ENCODE measurements at regions not wholly inside any gene's neighbourhood (a gene's known extent, or its start where the extent isn't known, plus 50 kb on each side); places are given as distances from the start of the nearest gene placed in this dataset.

DNA sequence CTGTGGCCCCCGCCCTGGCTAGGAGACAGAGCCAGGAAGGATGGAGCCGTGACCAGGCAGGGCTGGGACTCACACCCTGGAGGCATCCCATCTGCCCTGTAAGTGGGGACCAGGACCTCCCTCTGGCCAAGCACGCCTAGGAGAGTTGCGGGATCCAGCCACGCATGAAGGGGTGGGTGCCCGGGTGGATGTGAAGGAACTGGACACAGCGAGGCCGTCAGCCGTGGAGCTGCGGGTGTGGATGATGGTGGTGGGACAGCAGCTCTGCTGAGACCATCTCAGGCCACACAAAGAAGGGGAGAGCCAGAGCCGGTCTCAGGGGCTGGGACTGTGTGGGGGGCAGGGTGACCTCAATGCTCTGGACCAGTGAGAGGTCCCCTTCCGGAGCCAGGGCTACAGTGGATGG lies 746.4 kb downstream of the BRD1 start:
- DNase-seq (ENCODE audit: low read depth in 2 of 2) = no peak

DNA sequence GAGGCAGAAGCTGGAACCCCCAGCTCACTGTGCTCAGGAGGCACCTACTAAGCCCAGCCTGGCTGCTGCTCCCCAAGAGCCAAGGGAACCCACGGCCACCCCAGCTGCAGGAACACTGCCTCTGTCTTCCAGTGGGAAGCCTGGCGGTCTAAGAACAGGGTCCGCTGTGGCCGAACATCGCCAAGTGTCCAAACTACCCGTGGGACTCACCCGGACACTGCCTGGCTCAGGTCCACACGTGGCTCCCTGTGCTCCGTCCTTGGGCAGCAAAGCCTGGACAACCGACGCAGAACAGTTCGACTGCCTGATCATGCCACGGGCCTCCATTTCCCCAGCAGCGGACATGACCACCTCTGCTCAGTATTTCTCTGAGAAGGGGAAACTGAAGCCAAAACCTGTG lies 747.0 kb downstream of the BRD1 start:
- no peak for DNase-seq (ENCODE audit: low read depth in 2 of 2)

DNA sequence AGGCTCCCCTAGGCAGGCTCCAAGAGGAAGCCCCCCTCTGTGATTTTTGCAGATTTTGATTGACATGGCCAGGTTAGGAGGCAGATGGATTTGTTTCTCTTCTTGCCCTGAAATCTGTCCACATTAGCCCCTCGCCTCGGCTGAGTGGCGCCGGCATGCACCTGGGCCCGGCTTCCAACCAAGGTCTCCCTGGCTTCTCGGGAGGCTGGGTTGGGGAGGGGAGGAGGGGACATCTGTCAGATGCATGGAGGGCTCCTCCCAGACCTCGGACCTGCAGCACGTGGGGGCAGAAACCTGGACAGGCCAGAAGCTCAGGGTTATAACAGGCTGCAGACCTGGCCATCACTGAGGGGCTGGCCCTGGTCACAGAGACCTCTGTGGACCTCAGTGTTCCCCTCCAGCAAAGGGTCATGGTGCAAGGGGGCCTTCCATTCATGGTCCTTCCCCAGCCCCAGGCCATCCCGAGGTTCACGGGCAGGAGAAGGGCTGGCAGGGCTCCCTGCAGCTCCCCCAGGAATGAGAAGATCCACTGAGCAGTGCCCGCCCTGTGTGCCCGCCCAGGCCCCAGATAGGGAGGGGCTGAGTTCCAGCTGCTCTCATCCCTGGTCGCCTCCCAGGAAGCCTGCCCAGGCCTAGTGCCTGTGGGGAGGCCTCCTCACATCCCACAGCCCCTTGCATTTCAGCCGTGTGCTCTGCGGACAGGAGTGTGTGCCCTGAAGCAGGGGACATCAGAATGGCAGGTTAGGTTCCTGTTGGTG lies 747.8 kb downstream of the BRD1 start:
- DNase-seq (ENCODE audit: low read depth in 2 of 2) = no peak

DNA sequence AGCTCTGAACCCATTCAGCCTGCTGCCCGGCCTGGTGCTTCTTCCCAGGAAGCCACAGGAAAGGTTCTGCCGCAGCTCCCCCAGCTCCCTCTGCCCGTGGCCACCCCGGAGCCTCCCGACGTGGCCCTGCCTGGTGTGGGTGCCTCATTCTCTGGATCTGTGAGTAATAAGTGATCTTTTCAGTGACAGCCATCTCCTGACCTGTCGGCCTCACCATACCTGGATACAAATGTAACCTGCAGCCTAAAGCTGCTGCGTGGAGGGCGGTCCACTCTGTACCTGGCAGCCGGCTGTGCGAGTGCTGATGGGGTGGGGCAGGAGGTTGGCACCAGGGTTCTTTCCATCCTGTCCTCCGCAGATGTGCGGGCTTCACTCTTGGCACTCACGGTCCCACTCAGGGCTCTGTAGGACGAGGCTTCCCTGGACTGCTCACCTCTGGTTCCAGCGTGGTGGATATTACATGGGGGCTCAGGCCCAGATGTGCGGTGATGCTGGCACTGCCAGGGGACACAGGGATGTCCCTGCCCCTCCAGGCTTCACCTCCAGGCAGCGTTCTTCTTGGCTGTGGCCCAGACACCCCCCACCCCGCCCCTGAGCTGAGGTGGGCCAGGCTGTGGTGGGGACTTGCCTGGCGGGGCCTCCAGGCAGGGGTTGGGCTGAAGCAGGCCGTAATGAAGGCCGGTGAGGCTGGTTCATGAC lies 748.5 kb downstream of the BRD1 start:
- DNase-seq (ENCODE audit: low read depth in 2 of 2) = no peak

DNA sequence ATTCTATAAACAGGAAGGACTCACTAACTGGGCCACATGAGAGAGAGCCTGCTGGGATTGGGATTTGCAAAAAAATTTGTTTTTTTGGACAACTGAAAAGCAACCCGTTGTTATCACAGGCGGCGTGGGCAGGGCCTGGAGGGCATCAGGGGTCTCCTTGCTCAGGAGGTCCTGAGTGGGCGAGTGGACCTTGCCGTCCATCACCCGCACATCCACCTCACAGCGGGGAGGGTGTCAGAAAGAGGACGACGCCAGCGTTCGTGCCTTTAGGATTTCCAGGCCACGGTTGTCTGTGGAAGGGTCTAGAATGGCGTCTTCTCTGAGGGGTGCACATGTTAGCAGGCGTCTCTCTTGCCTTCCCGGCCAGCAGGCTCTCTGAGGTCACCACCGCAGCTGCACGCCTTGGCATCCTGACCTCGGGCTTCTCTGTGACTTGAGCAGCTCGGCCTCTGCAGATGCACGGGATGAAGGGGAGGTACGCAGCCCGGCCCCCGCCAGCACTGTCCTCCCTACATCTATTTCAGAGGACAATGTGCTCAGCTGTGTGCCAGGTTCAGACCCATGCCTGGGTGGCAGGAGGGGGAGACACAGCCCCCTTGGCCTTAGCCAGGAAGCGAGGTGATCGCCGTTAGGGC lies 749.5 kb downstream of the BRD1 start:
- DNase-seq (ENCODE audit: low read depth in 2 of 2) = no peak

DNA sequence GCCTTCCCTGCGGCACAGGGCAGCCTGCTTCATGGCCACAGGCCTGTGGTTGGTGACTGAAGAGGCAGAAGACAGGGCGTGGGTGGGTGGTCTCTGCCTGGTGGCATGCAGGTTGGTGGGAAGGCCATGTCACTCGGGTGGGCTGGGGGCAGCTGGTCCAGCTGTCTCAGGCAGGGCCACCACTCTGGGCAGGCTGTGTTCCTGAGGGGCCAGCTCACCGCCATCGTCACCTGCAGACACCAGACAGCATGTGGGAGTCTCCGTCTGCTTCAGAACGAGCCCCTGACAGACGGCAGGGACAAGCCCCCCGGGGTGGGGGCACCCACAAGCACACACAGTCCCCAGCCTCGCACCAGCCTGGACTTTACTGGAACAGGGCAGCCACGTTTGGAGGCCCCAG lies 750.1 kb downstream of the BRD1 start:
- DNase-seq (ENCODE audit: low read depth in 2 of 2) = no peak

DNA sequence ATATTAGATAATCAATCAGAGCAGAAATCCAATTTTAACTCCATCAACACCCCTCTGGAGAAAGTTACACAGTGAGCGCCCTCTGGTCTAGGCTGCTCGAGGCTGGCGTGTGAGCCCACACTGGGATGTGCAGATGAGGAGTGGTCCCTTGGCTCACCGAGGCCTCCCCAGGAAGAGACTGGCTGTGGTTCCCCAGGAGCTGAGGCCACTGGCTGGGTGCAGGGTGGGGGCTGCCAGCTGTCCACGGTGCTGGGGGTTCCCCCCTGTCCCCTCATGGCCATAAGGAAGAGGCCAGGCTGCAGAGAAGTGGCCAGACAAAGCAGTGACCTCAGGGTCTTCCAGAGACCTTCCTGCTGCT lies 750.7 kb downstream of the BRD1 start:
- no peak for DNase-seq (ENCODE audit: low read depth in 2 of 2)

DNA sequence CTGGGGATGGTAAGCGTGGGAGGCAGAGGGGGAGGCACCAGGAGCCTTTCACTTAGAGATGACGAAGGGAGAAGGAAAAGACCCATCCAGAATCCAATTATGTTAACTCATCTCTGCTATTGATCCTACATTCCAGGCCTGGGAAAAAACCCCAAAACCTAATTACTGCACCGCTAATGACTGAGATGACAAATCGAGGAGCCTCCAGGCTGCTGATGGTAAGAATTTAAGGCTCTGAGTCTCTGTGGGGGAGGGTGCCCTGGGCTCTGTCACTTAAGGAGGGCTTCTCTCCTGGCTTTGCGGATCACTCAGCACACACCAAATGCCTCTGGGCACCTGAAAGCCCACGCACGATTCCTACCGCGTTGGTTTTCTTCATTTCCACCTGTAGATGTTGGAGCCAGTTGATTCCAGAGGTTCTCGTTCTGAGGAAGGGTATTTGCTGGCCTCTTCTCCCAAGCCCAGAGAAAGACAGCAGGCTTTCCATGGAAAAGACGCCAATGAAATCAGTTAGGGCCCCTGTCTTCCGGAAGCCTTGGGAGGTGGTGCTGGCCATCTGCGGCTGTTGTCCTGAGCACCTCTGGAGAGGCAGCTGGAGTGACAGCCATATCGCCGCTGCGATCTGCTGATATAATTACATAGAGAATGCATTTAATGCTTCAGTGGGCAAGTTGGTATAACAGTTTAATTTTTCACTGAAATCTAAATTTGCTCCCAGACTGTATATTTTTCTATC lies 751.2 kb downstream of the BRD1 start:
- DNase-seq (ENCODE audit: low read depth in 2 of 2) = no peak

DNA sequence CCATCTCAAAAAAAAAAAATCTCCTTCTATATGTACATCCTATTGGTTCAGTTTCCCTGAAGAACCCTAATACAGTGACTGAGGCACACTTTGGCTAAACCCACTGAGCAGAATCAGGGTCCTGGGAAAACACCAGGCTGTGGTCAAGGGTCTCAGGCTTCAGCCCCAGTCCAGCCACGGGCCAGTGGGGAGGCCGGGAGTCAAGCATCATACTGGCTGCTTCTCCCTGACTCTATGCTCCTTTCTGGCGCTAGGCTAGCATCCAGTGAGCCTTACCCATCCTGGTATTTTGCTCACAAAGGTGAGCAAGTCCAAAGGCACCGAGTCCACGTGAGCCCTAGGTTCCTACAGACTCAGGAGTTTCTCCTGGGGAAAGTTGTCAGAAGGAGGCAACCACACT lies 752.5 kb downstream of the BRD1 start:
- no peak for DNase-seq (ENCODE audit: low read depth in 2 of 2)

DNA sequence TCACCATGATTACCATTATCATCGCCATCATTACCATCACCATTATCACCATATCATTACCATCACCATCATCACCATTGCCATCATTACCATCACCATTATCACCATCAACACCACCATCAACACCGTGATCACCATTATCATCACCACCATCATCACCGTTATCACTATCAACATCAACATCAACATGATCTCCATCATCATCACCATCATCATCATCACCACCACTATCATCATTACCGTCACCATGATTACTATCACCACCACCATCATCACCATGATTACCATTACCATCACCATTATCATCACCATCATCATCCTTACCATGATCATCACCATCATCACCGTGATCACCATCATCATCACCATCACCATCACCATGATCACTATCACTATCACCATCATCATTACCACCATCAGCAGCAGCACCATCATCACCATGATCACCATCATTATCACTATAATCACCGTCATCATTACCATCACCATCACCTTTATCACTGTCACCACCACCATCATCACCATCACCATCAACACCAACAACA lies 753.7 kb downstream of the BRD1 start:
- DNase-seq (ENCODE audit: low read depth in 2 of 2) = no peak

DNA sequence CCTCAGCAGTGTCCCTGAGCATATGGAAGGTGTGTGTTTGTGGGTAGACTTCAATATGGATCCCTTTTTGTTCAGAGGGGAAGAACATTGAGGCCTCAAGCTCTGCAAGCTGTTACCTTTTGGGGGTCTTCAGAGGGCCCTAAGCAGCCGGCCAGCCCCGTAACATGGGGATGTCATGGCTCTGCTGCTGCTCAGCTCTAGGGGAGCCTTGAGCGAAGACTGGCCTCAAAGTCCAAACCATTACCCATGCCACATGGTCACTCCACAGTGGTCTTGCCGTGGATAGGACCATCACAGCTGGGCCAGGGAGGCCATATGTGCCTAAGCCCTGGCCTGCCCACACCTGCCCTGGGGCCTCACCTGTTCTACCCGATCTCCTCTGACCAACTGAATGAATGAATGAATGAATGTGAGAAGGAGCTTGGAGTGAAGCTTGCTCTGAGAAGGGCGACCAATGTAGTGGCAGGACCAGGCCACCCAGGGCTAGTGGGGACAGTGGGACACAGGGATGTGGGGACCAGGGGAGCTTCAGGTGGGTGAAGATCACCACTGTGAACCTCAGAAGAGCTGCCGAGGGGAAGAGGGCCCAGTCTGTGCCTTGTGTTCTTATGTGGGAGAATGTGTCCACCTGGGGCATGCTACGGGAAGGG lies 754.6 kb downstream of the BRD1 start:
- no peak for DNase-seq (ENCODE audit: low read depth in 2 of 2)

DNA sequence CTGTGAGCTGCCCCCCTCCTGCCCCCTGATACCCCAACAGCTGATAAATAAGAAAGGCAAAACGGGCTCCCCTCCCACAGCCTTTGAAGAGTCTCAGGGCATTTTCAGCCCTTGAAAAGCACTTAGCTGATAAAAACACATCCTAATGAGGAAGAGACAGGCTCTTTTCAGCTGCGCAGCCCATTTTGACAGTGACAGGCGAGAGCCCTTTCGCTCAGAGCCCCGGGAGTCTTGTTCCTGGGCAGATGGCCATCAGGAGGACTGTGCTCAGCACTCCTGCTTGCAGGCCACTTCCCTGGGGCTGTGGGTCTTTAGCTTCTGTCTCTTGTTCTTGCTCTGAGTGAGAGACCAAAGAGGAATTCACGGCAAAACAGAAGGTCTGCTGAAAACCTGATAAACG lies 757.2 kb downstream of the BRD1 start:
- no peak for DNase-seq (ENCODE audit: low read depth in 2 of 2)

DNA sequence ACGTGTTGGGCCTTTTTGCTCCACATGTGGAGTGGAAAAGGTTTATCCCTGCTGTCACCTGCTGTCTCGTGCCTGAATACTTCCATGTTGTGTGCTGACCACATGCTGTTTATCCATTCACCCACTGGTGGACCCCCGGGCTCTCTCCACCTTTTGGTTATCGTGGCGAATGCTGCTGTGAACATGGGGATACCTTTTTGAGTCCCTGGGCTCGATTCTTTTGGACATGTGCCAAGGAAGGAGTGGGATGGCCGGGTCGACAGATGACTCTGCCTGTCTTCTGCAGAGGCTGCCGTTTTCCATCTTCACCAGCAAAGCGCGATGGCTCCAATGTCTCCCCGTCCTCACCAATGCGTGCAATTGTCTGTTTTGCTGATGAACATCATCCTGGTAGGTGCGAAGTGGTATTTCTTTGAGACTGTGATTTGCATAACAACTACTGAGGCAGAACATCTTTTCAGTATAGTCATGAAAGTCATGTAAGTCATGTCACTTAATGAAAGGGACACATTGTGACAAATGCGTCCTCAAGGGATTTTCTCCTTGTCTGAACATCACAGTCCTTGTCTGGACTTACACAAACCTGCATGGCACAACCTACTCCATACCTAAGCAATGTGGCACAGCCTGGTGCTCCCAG lies 758.7 kb downstream of the BRD1 start:
- DNase-seq (ENCODE audit: low read depth in 2 of 2) = no peak

DNA sequence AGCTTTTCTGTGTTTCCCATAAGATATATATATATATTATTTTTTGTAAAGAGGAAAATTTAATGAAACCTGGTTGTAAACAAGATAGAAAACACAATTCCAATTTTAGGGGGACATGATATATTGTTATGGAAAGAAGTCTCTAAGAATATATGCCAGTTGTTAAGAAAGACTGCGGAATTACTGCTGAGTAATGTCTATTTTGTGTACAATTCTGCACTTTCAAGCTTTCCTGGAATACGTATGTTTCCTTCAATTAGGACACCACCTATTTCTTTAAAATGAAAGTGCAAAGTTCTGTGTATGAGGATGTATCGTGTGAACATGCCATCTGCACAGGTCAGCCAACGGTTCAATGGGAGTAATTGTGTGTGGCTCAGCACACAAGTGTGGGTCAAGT lies 760.2 kb downstream of the BRD1 start:
- no peak for DNase-seq (ENCODE audit: low read depth in 2 of 2)

DNA sequence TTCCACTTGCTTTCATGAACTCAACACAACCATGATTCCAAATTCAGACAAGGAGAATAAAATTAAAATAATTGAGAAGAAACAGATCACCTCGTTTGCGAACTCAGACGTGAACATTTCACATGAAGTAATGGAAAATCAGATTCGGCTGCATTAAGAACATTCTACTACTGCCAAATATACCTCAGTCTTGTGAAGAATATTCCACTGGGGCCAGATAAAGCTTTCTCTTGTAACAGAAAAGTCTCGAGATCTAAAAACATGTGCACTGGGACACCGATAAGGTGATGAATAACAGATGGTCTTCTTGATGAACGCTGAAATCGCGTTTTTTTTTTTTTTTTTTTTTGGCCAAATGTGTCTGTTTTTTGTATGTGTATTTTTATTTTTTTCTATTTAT lies 761.1 kb downstream of the BRD1 start:
- DNase-seq (ENCODE audit: low read depth in 2 of 2) = no peak

DNA sequence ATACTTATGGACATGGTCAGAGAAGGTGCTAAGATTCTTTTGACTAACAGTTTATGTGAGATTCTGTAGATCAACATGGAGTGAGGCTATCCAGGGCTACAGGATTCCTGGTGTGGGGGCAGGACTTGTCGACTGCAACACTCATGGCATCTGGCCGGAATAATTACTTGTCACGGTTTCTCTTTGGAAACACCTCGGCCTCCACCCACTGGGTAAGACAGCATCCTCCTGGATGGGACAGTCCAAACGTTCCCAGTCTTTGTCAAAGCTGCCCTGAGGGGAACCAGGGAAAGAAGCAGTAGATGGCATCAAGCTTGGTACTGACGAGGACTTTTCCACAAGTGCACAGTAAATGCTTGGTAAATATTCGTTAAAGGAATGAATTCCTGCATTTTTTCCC lies 762.8 kb downstream of the BRD1 start:
- no peak for DNase-seq (ENCODE audit: low read depth in 2 of 2)

DNA sequence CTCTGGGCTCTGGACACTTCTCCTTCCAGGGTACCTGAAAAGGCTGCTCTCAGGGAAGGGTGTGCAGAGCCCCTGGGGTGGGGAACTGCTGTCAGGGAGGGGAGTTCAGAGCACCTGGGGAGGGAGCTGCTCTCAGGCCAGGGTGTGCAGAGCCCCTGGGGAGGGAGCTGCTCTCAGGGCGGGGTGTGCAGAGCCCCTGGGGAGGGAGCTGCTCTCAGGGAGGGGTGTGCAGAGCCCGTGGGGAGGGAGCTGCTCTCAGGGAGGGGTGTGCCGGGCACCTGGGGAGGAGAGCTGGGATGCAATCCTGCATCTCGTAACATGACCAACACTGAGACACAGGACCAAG lies 764.2 kb downstream of the BRD1 start:
- no peak for DNase-seq (ENCODE audit: low read depth in 2 of 2)

DNA sequence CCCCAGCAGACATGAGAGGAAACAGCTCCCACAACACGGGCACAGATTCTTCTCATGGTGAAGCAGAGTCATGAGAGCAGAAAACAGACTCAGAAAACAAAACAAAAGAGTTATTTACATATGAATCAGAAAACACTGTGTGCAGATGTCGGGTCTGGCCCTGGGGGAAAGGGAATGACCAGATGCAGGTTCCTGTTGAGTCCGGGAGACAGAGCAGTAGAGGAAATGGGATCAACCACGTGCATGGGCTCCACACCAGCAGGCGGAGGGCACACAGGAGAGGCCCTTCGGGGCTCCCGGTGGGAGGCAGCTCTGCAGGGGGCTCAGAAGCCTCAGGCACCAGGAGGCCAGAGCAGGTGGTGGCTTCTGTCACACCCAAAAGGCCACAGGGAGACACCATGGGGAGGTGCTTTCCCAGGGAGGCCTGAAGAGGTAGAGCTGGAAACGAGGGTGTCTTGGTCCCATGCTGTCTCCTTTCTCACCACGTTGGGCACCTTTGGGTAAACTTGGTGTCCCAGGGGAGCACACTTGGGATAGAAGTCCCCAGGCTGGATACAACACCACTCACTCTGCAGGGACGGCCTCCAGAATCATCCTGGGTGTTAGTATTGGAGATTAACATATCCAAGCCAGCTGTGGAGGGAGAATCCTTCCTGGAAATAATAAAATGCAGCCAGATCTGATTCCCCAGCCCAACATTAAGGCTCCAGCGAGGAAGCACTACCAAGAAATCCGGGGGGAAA lies 764.7 kb downstream of the BRD1 start:
- DNase-seq (ENCODE audit: low read depth in 2 of 2) = no peak

DNA sequence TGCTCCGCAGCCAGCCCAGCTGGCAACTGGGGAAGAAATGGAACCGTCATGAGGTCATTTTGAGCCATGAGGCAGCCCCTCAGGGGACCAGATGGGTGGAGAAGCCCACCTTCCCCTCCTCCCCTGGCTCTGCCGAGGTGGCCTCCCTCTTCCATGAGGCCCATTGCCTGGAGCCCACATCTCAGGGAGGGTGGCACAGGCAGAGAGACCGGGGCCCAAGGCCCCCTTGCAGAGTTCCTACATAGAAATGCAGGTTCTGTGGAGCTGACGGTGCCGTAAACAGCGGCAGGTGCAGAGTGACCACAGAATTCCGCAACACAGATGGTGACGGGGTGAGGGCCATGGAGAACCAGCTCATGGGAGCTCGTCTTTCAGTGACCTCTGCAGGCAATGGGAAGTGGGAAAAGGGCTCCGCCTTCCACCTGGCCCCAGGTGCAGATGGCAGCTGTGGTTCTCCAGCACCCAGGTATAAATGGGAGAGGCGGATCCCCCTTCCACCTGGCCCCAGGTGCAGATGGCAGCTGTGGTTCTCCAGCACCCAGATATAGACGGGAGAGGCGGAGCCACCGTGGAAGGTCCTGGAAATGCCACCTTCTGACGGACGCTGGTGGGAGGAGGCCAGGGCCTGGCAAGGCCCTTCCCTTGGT lies 765.4 kb downstream of the BRD1 start:
- no peak for DNase-seq (ENCODE audit: low read depth in 2 of 2)

DNA sequence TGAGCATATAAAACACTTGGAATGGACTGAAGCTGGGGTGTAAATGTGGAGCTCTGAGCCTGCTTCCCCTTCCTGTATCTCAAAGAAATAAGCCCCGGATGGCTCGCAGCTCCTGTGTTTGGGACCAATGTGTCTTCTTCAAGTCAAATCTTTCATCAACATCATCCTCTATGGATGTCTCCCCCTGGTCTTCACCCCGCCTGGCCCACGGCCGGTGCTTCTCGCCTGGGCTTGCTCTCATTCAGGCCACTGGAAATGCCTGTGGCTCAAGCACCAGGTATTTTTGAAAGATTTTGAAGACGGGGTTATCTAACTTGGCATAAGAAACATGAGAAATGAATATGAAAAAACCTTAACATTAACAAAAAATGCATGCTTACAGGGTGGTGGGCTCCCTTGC lies 769.8 kb downstream of the BRD1 start:
- no peak for DNase-seq (ENCODE audit: low read depth in 2 of 2)
